ENCODE measurements at regions not wholly inside any gene's neighbourhood (a gene's known extent, or its start where the extent isn't known, plus 50 kb on each side); places are given as distances from the start of the nearest gene placed in this dataset.

DNA sequence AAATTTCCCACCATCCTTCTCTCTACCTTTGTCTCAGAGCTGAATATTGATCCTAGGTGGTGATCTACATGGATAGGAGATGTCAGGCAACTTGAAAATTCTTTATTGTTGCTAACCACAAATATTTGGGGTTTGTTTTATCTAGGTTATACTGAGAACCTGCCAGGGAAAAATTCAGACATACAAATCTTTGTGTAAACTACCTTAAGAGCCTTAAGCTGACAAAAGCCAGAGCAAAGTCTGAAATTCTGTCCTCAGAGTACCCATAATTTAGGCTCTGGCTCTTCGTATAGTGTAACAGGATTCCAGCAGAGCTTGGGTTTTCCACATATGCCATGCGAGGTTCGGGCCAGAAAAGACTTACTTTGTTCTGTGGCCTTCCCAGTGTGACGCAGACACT, 406.7 kb upstream of the MAF start:
- no peaks in the 10 kb centered on the region for H3K9me3 ChIP-seq
- no peak for DNase-seq
- no peaks in the 10 kb centered on the region for H3K27me3 ChIP-seq
- 69 to 86% methylated on average over 4 of the region's 4 CpGs for WGBS, 2 donors
- no peak for ATAC-seq
- no peak overlapping the region for H3K27ac ChIP-seq
- H3K36me3 ChIP-seq (replicated peaks in 1 of 2; ENCODE audit: insufficient read depth in 1 of 2, low read depth in 2 of 2), result no peaks in the 10 kb centered on the region
- no peak for TF ChIP-seq POLR2A (IDR thresholded peaks at IDR 0.05)
- TF ChIP-seq, protein P1, sequence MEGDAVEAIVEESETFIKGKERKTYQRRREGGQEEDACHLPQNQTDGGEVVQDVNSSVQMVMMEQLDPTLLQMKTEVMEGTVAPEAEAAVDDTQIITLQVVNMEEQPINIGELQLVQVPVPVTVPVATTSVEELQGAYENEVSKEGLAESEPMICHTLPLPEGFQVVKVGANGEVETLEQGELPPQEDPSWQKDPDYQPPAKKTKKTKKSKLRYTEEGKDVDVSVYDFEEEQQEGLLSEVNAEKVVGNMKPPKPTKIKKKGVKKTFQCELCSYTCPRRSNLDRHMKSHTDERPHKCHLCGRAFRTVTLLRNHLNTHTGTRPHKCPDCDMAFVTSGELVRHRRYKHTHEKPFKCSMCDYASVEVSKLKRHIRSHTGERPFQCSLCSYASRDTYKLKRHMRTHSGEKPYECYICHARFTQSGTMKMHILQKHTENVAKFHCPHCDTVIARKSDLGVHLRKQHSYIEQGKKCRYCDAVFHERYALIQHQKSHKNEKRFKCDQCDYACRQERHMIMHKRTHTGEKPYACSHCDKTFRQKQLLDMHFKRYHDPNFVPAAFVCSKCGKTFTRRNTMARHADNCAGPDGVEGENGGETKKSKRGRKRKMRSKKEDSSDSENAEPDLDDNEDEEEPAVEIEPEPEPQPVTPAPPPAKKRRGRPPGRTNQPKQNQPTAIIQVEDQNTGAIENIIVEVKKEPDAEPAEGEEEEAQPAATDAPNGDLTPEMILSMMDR (IDR thresholded peaks at IDR 0.05), result no peak
- H3K4me3 ChIP-seq, result no peak overlapping the region
- intact Hi-C loops (cut with DNase I), result no loop called here
- H3K4me1 ChIP-seq, result no peaks in the 10 kb centered on the region

GRCh38 chr16:80006241-80007215, 406.0 kb upstream of the MAF start:
- 76 to 77% methylated on average over 17 of the region's 17 CpGs for WGBS, 2 donors
- ATAC-seq, result no peak

GRCh38 chr16:80004113-80004512, 403.6 kb upstream of the MAF start:
- 83 to 90% methylated on average over 6 of the region's 6 CpGs for WGBS, 2 donors

More at GRCh38 chr16:80006241-80007215, 406.0 kb upstream of the MAF start:
- Histone ChIP-seq H3K27me3 (no peaks in the 10 kb centered on the region), H3K9me3 (no peaks in the 10 kb centered on the region), H3K4me3 (no peak overlapping the region), H3K36me3 (replicated peaks in 1 of 2; ENCODE audit: insufficient read depth in 1 of 2, low read depth in 2 of 2) (no peaks in the 10 kb centered on the region), H3K27ac (no peak overlapping the region), H3K4me1 (no peaks in the 10 kb centered on the region)
- TF ChIP-seq POLR2A (IDR thresholded peaks at IDR 0.05), result no peak
- TF ChIP-seq, protein P1 (IDR thresholded peaks at IDR 0.05), result no peak
- no peak for DNase-seq
- intact Hi-C loops (cut with DNase I), result no loop called here

GRCh38 chr16:80002261-80002660, 401.7 kb upstream of the MAF start:
- WGBS, 2 donors, result 89 to 91% methylated on average over 2 of the region's 2 CpGs
- ATAC-seq (no peak), DNase-seq (no peak)
- Histone ChIP-seq H3K4me3 (no peak overlapping the region), H3K4me1 (no peaks in the 10 kb centered on the region), H3K27me3 (no peaks in the 10 kb centered on the region), H3K36me3 (replicated peaks in 1 of 2; ENCODE audit: insufficient read depth in 1 of 2, low read depth in 2 of 2) (no peaks in the 10 kb centered on the region), H3K9me3 (no peaks in the 10 kb centered on the region), H3K27ac (no peak overlapping the region)
- TF ChIP-seq, protein P1 (IDR thresholded peaks at IDR 0.05), result no peak
- TF ChIP-seq POLR2A (IDR thresholded peaks at IDR 0.05), result no peak
- intact Hi-C loops (cut with DNase I), result no loop called here

More at GRCh38 chr16:80004113-80004512, 403.6 kb upstream of the MAF start:
- ATAC-seq (no peak), DNase-seq (no peak)
- TF ChIP-seq, protein P1 (IDR thresholded peaks at IDR 0.05), result no peak
- no peak for TF ChIP-seq POLR2A (IDR thresholded peaks at IDR 0.05)
- H3K4me3 ChIP-seq, result no peak overlapping the region
- H3K27ac ChIP-seq, result no peak overlapping the region
- no peaks in the 10 kb centered on the region for H3K36me3 ChIP-seq (replicated peaks in 1 of 2; ENCODE audit: insufficient read depth in 1 of 2, low read depth in 2 of 2)
- no peaks in the 10 kb centered on the region for H3K27me3 ChIP-seq
- H3K9me3 ChIP-seq, result no peaks in the 10 kb centered on the region
- intact Hi-C loops (cut with DNase I), result no loop called here
- H3K4me1 ChIP-seq, result no peaks in the 10 kb centered on the region
